IMR-90 (cell line): ENCODE measurements at regions not wholly inside any gene's neighbourhood (a gene's known extent, or its start where the extent isn't known, plus 50 kb on each side); places are given as distances from the start of the nearest gene placed in this dataset.

Experiments used
- ATAC-seq: fragments of 200-7000 bp; cut with Tn5 transposase; 2 replicates; pipeline ENCODE4 v1.9.1; 2020; ENCODE audit warnings: low read depth, mild to moderate bottlenecking, moderate library complexity
- BruUV-seq: library from RNA; stranded (reverse); fragments of 400-500 nt; replicated peaks from 2 replicates; lab custom pipeline; 2021; lab: Mats Ljungman, UMichigan
- CTCF ChIA-PET: fragments of 300-600 bp; formaldehyde crosslinking; extraction: SDS; loops from one replicate; lab custom pipeline; 2021; ENCODE audit warnings: antibody characterized with exemption; lab: Yijun Ruan, JAX
- POLR2A ChIA-PET: fragments of 300-600 bp; sonication (Branson Sonifier 250); formaldehyde crosslinking; loops from one replicate; lab custom pipeline; 2022; ENCODE audit warnings: antibody characterized with exemption; ENCODE audit not compliant: unreplicated experiment; lab: Charles Lee
- DNase-seq: peaks from one replicate; pipeline ENCODE4 v3.0.0; 2013
- H2AFZ ChIP-seq: replicated peaks from 2 replicates; pipeline ENCODE3; 2013; ENCODE audit warnings: low read length, mild to moderate bottlenecking; ENCODE audit not compliant: poor library complexity
- H2AK5ac ChIP-seq: 2 replicates; pipeline ENCODE4 v1.6.1; 2013; ENCODE audit warnings: low read depth, low read length, inconsistent platforms
- H2AK9ac ChIP-seq: replicated peaks from 2 replicates; pipeline ENCODE3; 2013; ENCODE audit warnings: mild to moderate bottlenecking, low read depth, low read length, moderate library complexity; ENCODE audit not compliant: poor library complexity
- H2BK120ac ChIP-seq: 2 replicates; pipeline ENCODE4 v1.6.1; 2013; ENCODE audit warnings: low read depth, low read length, inconsistent platforms
- H2BK15ac ChIP-seq: 3 replicates; pipeline ENCODE4 v1.6.1; 2013; ENCODE audit warnings: low read depth, low read length, inconsistent platforms
- H2BK20ac ChIP-seq: 2 replicates; pipeline ENCODE4 v1.6.1; 2013; ENCODE audit warnings: low read depth, mild to moderate bottlenecking, inconsistent platforms, low read length, moderate library complexity
- H2BK5ac ChIP-seq: 2 replicates; pipeline ENCODE4 v1.6.1; 2013; ENCODE audit warnings: mild to moderate bottlenecking, low read depth, low read length, inconsistent platforms; ENCODE audit not compliant: poor library complexity, severe bottlenecking
- H3K14ac ChIP-seq: replicated peaks from 2 replicates; pipeline ENCODE4 v1.6.1; 2013; ENCODE audit warnings: low read depth, low read length, inconsistent platforms
- H3K18ac ChIP-seq: 2 replicates; pipeline ENCODE4 v1.6.1; 2013; ENCODE audit warnings: low read depth, low read length, control low read depth
- H3K23ac ChIP-seq: 2 replicates; pipeline ENCODE4 v1.6.1; 2013; ENCODE audit warnings: low read depth, low read length, inconsistent platforms
- H3K27ac ChIP-seq: 2 replicates; pipeline ENCODE4 v1.5.1; 2013; ENCODE audit warnings: mild to moderate bottlenecking, control low read depth, low read length; ENCODE audit not compliant: insufficient read depth
- H3K27me3 ChIP-seq: 2 replicates; pipeline ENCODE4 v1.6.1; 2013; ENCODE audit warnings: low read length; ENCODE audit not compliant: control insufficient read depth, insufficient read depth
- H3K36me3 ChIP-seq: 2 replicates; pipeline ENCODE4 v1.6.1; 2013; ENCODE audit warnings: low read length, mixed read lengths; ENCODE audit not compliant: control insufficient read depth, insufficient read depth
- H3K4ac ChIP-seq: 2 replicates; pipeline ENCODE4 v1.6.1; 2013; ENCODE audit warnings: low read depth, low read length, inconsistent platforms
- H3K4me1 ChIP-seq: 2 replicates; pipeline ENCODE4 v1.6.1; 2013; ENCODE audit warnings: low read length, mixed read lengths; ENCODE audit not compliant: control insufficient read depth, insufficient read depth
- H3K4me2 ChIP-seq: 2 replicates; pipeline ENCODE4 v1.6.1; 2013; ENCODE audit warnings: low read depth, mild to moderate bottlenecking, control low read depth, low read length, moderate library complexity
- H3K4me3 ChIP-seq: 2 replicates; pipeline ENCODE4 v1.5.1; 2013; ENCODE audit warnings: low read depth, mild to moderate bottlenecking, control low read depth, low read length, moderate library complexity; ENCODE audit not compliant: insufficient read depth
- H3K56ac ChIP-seq: 2 replicates; pipeline ENCODE4 v1.6.1; 2013; ENCODE audit warnings: low read length, inconsistent platforms; ENCODE audit not compliant: insufficient read depth; ENCODE audit errors: extremely low read depth
- H3K79me1 ChIP-seq, 2 experiments: 2 replicates each; pipeline ENCODE4 v1.6.1; 2013; ENCODE audit warnings: low read length in 2 of 2, inconsistent platforms in 1 of 2, low read depth in 1 of 2
- H3K9ac ChIP-seq: 2 replicates; pipeline ENCODE4 v1.6.1; 2013; ENCODE audit warnings: low read depth, low read length, control low read depth
- H3K9me1 ChIP-seq: 2 replicates; pipeline ENCODE4 v1.6.1; 2013; ENCODE audit warnings: low read length, inconsistent platforms; ENCODE audit not compliant: insufficient read depth
- H3K9me3 ChIP-seq: 2 replicates; pipeline ENCODE4 v1.6.1; 2013; ENCODE audit warnings: low read length; ENCODE audit not compliant: control insufficient read depth, insufficient read depth
- H4K20me1 ChIP-seq: 2 replicates; pipeline ENCODE4 v1.6.1; 2013; ENCODE audit warnings: low read length, inconsistent platforms; ENCODE audit not compliant: insufficient read depth
- H4K5ac ChIP-seq: 2 replicates; pipeline ENCODE4 v1.6.1; 2013; ENCODE audit warnings: mild to moderate bottlenecking, low read depth, low read length, control low read depth
- H4K8ac ChIP-seq, 2 experiments: 2 replicates each; pipeline ENCODE4 v1.6.1; 2013; ENCODE audit warnings: low read depth in 2 of 2, low read length in 2 of 2, control low read depth in 1 of 2, inconsistent platforms in 1 of 2
- H4K91ac ChIP-seq: 2 replicates; pipeline ENCODE4 v1.6.1; 2013; ENCODE audit warnings: low read depth, low read length, inconsistent platforms; ENCODE audit not compliant: insufficient read depth
- BHLHE40 ChIP-seq: fragments of 150-350 bp; IDR thresholded peaks from 2 replicates; pipeline ENCODE4 v1.6.1; 2016; ENCODE audit warnings: mild to moderate bottlenecking, low read depth, low read length
- CEBPB ChIP-seq: IDR thresholded peaks from 2 replicates; pipeline ENCODE4 v1.6.1; 2012; ENCODE audit warnings: low read depth, low read length, improper control_type of control experiment
- CHD1 ChIP-seq: IDR thresholded peaks from 2 replicates; pipeline ENCODE4 v1.6.1; 2012; ENCODE audit warnings: low read depth, low read length, improper control_type of control experiment
- ELK1 ChIP-seq: fragments of 150-350 bp; IDR thresholded peaks from 2 replicates; pipeline ENCODE4 v1.6.1; 2016; ENCODE audit warnings: low read depth, mild to moderate bottlenecking, low read length, moderate library complexity, borderline replicate concordance
- FOS ChIP-seq: fragments of 150-350 bp; IDR thresholded peaks from 2 replicates; pipeline ENCODE4 v1.6.1; 2016; ENCODE audit warnings: low read depth, low read length
- MAFK ChIP-seq: IDR thresholded peaks from 2 replicates; pipeline ENCODE4 v1.6.1; 2012; ENCODE audit warnings: low read depth, low read length, improper control_type of control experiment
- MAZ ChIP-seq: IDR thresholded peaks from 2 replicates; pipeline ENCODE4 v1.6.1; 2012; ENCODE audit warnings: low read depth, mild to moderate bottlenecking, low read length, improper control_type of control experiment, moderate library complexity, borderline replicate concordance
- MXI1 ChIP-seq: IDR thresholded peaks from 2 replicates; pipeline ENCODE4 v1.6.1; 2012; ENCODE audit warnings: low read depth, mild to moderate bottlenecking, low read length, moderate library complexity, borderline replicate concordance
- NFE2L2 ChIP-seq: fragments of 150-350 bp; IDR thresholded peaks from 2 replicates; pipeline ENCODE4 v1.6.1; 2016; ENCODE audit warnings: low read depth, mild to moderate bottlenecking, low read length
- RAD21 ChIP-seq: IDR thresholded peaks from 2 replicates; pipeline ENCODE4 v1.6.1; 2012; ENCODE audit warnings: low read length, improper control_type of control experiment
- RCOR1 ChIP-seq: IDR thresholded peaks from 2 replicates; pipeline ENCODE4 v1.6.1; 2012; ENCODE audit warnings: mild to moderate bottlenecking, low read length, improper control_type of control experiment; ENCODE audit not compliant: insufficient replicate concordance
- SMC3 ChIP-seq: fragments of 150-350 bp; IDR thresholded peaks from 2 replicates; pipeline ENCODE4 v1.6.1; 2016; ENCODE audit warnings: low read depth, mild to moderate bottlenecking, antibody characterized with exemption, low read length, moderate library complexity
- WGBS, 2 experiments: methylation state at CpG; one replicate each; pipeline versions ENCODE4 v1.1.5 to v1.1.7; 2013; ENCODE audit warnings: missing lambda C conversion rate in 2 of 2; ENCODE audit not compliant: insufficient read length in 1 of 2; ENCODE audit errors: extremely low coverage in 2 of 2; 5-methylcytosine and 5-hydroxymethylcytosine counted together
- dilution Hi-C: fragments of 300-500 bp; cut with HindIII; formaldehyde crosslinking; loops from one replicate; pipeline ENCODE4 v1.14.3; 2018; ENCODE audit warnings: low sequenced_read_pairs; ENCODE audit not compliant: unreplicated experiment
- in situ Hi-C: fragments of 300-500 bp; cut with MboI; formaldehyde crosslinking; loops from 3 replicates; pipeline ENCODE4 v1.14.3; 2019; ENCODE audit warnings: low sequenced_read_pairs, inconsistent platforms, mixed read lengths
- intact Hi-C: fragments of 100-400 bp; cut with micrococcal nuclease; formaldehyde crosslinking; loops from 2 replicates; pipeline ENCODE4 v1.10.0; 2022

- Histone ChIP-seq H3K9me1 (no peaks in the 10 kb centered on the region), H3K56ac (no peak overlapping the region), H2AK5ac (no peak overlapping the region), H3K36me3 (no peaks in the 10 kb centered on the region), H4K8ac (no peak overlapping the region), H2BK15ac (no peak overlapping the region), H4K91ac (no peak overlapping the region), H3K14ac (no peak overlapping the region), H3K9me3 (no peaks in the 10 kb centered on the region), H3K4ac (no peak overlapping the region), H3K27ac (no peak overlapping the region), H2AFZ (no peak overlapping the region), H3K23ac (no peak overlapping the region), H3K79me1 (no peaks in the 10 kb centered on the region), H2BK120ac (no peak overlapping the region), H2BK20ac (no peak overlapping the region), H3K18ac (no peak overlapping the region), H3K4me2 (no peak overlapping the region), H3K4me3 (no peak overlapping the region), H3K27me3 (no peaks in the 10 kb centered on the region), H4K20me1 (no peaks in the 10 kb centered on the region), H3K9ac (no peak overlapping the region), H2AK9ac (no peak overlapping the region), H2BK5ac (no peak overlapping the region), H4K5ac (no peak overlapping the region), H3K4me1 (no peaks in the 10 kb centered on the region)
- DNase-seq (peak; percentile 25), ATAC-seq (no peak)
- in situ Hi-C loops (no loop called here), dilution Hi-C loops (no loop called here), intact Hi-C loops (no loop called here)
- ChIA-PET CTCF (no interaction called here), POLR2A (no interaction called here)
- TF ChIP-seq MAFK (no peak), NFE2L2 (no peak), CHD1 (no peak), CEBPB (no peak), BHLHE40 (no peak), FOS (no peak), SMC3 (no peak), RCOR1 (no peak), ELK1 (no peak), RAD21 (no peak), MXI1 (no peak), MAZ (no peak)
- no TSS peak for BruUV-seq
- no CpG with 5 or more reads among the region's 2 CpGs for WGBS, 2 experiments
Measured at GRCh38 chr1:188904201-188904600, 1573.5 kb downstream of the BRINP3 start.
